Neuron (in vitro differentiated cells): ENCODE measurements at regions not wholly inside any gene's neighbourhood (a gene's known extent, or its start where the extent isn't known, plus 50 kb on each side); places are given as distances from the start of the nearest gene placed in this dataset.

ENCODE experiments used
- H2AFZ ChIP-seq: one replicate; pipeline ENCODE4 v1.6.1; 2013; ENCODE audit warnings: low read depth, mild to moderate bottlenecking, inconsistent platforms, low read length, moderate library complexity
- H3K27me3 ChIP-seq: one replicate; pipeline ENCODE4 v1.6.1; 2013; ENCODE audit warnings: low read length; ENCODE audit not compliant: insufficient read depth
- H3K36me3 ChIP-seq: one replicate; pipeline ENCODE4 v1.6.1; 2013; ENCODE audit warnings: low read length; ENCODE audit not compliant: insufficient read depth
- H3K4me1 ChIP-seq: one replicate; pipeline ENCODE4 v1.6.1; 2013; ENCODE audit warnings: low read length; ENCODE audit not compliant: insufficient read depth
- H3K4me3 ChIP-seq: 2 replicates; pipeline ENCODE4 v1.5.1; 2013; ENCODE audit warnings: mild to moderate bottlenecking, low read length, moderate library complexity
- H3K9me3 ChIP-seq: one replicate; pipeline ENCODE4 v1.6.1; 2013; ENCODE audit warnings: low read length

- no peak overlapping the region for H2AFZ ChIP-seq
- no peaks in the 10 kb centered on the region for H3K27me3 ChIP-seq
- no peak overlapping the region for H3K4me3 ChIP-seq
- no peaks in the 10 kb centered on the region for H3K36me3 ChIP-seq
- no peaks in the 10 kb centered on the region for H3K4me1 ChIP-seq
- no peaks in the 10 kb centered on the region for H3K9me3 ChIP-seq
These were observed 854.2 kb downstream of the CENPC start for GRCh38 chr4:66691101-66691500.

GRCh38 chr4:66688674-66689073 lies 856.6 kb downstream of the CENPC start:
- Histone ChIP-seq H3K4me3 (no peak overlapping the region), H3K36me3 (no peaks in the 10 kb centered on the region), H3K9me3 (no peaks in the 10 kb centered on the region), H2AFZ (no peak overlapping the region), H3K27me3 (no peaks in the 10 kb centered on the region), H3K4me1 (no peaks in the 10 kb centered on the region)

- Histone ChIP-seq H3K36me3 (no peaks in the 10 kb centered on the region), H3K27me3 (no peaks in the 10 kb centered on the region), H3K4me3 (no peak overlapping the region), H3K9me3 (no peaks in the 10 kb centered on the region), H3K4me1 (no peaks in the 10 kb centered on the region), H2AFZ (no peak overlapping the region)
These were observed 857.8 kb downstream of the CENPC start for GRCh38 chr4:66687459-66687858.

- Histone ChIP-seq H3K4me1 (no peaks in the 10 kb centered on the region), H3K4me3 (no peak overlapping the region), H3K36me3 (no peaks in the 10 kb centered on the region), H2AFZ (no peak overlapping the region), H3K9me3 (no peaks in the 10 kb centered on the region), H3K27me3 (no peaks in the 10 kb centered on the region)
These were observed 863.3 kb downstream of the CENPC start for GRCh38 chr4:66681962-66682361.

- Histone ChIP-seq H3K36me3 (no peaks in the 10 kb centered on the region), H3K4me1 (no peaks in the 10 kb centered on the region), H2AFZ (no peak overlapping the region), H3K27me3 (no peaks in the 10 kb centered on the region), H3K4me3 (no peak overlapping the region), H3K9me3 (no peaks in the 10 kb centered on the region)
These were observed 878.1 kb downstream of the CENPC start for GRCh38 chr4:66667249-66667648.

GRCh38 chr4:66662620-66663019 lies 882.7 kb downstream of the CENPC start:
- Histone ChIP-seq H3K4me3 (no peak overlapping the region), H3K27me3 (no peaks in the 10 kb centered on the region), H3K9me3 (no peaks in the 10 kb centered on the region), H3K4me1 (no peaks in the 10 kb centered on the region), H2AFZ (no peak overlapping the region), H3K36me3 (no peaks in the 10 kb centered on the region)

- Histone ChIP-seq H3K4me3 (no peak overlapping the region), H2AFZ (no peak overlapping the region)
These were observed 886.5 kb downstream of the CENPC start for GRCh38 chr4:66658809-66659208.

GRCh38 chr4:66655505-66655904 lies 889.8 kb downstream of the CENPC start:
- H3K4me1 ChIP-seq, result no peaks in the 10 kb centered on the region
- H3K36me3 ChIP-seq, result no peaks in the 10 kb centered on the region
- H2AFZ ChIP-seq, result no peak overlapping the region
- no peaks in the 10 kb centered on the region for H3K27me3 ChIP-seq
- no peak overlapping the region for H3K4me3 ChIP-seq
- H3K9me3 ChIP-seq, result no peaks in the 10 kb centered on the region

More at GRCh38 chr4:66658809-66659208, 886.5 kb downstream of the CENPC start:
- no peaks in the 10 kb centered on the region for H3K27me3 ChIP-seq
- no peaks in the 10 kb centered on the region for H3K36me3 ChIP-seq
- no peaks in the 10 kb centered on the region for H3K9me3 ChIP-seq
- H3K4me1 ChIP-seq, result no peaks in the 10 kb centered on the region

- H3K4me3 ChIP-seq, result no peak overlapping the region
- no peaks in the 10 kb centered on the region for H3K9me3 ChIP-seq
- H3K27me3 ChIP-seq, result no peaks in the 10 kb centered on the region
- H3K4me1 ChIP-seq, result no peaks in the 10 kb centered on the region
- H2AFZ ChIP-seq, result no peak overlapping the region
- no peaks in the 10 kb centered on the region for H3K36me3 ChIP-seq
These were observed 891.4 kb downstream of the CENPC start for GRCh38 chr4:66653937-66654336.

- no peaks in the 10 kb centered on the region for H3K9me3 ChIP-seq
- H3K36me3 ChIP-seq, result no peaks in the 10 kb centered on the region
- no peaks in the 10 kb centered on the region for H3K27me3 ChIP-seq
- H2AFZ ChIP-seq, result no peak overlapping the region
- no peaks in the 10 kb centered on the region for H3K4me1 ChIP-seq
- H3K4me3 ChIP-seq, result no peak overlapping the region
These were observed 896.1 kb downstream of the CENPC start for GRCh38 chr4:66649236-66649635.

- Histone ChIP-seq H3K4me1 (no peaks in the 10 kb centered on the region), H3K27me3 (no peaks in the 10 kb centered on the region), H2AFZ (no peak overlapping the region), H3K4me3 (no peak overlapping the region), H3K9me3 (no peaks in the 10 kb centered on the region), H3K36me3 (no peaks in the 10 kb centered on the region)
These were observed 897.4 kb downstream of the CENPC start for GRCh38 chr4:66647926-66648325.

- Histone ChIP-seq H3K9me3 (no peaks in the 10 kb centered on the region), H3K27me3 (no peaks in the 10 kb centered on the region), H3K4me1 (no peaks in the 10 kb centered on the region), H3K36me3 (no peaks in the 10 kb centered on the region), H2AFZ (no peak overlapping the region), H3K4me3 (no peak overlapping the region)
These were observed 897.8 kb downstream of the CENPC start for GRCh38 chr4:66647476-66647875.

- H3K4me1 ChIP-seq, result peaks cover 47% of the 10 kb centered on the region
- no peak overlapping the region for H3K4me3 ChIP-seq
These were observed 904.9 kb downstream of the CENPC start for GRCh38 chr4:66640233-66640990.

GRCh38 chr4:66639361-66639760 lies 905.9 kb downstream of the CENPC start:
- Histone ChIP-seq H3K36me3 (no peaks in the 10 kb centered on the region), H3K27me3 (no peaks in the 10 kb centered on the region), H3K4me1 (peaks cover 54% of the 10 kb centered on the region), H3K4me3 (no peak overlapping the region), H2AFZ (no peak overlapping the region), H3K9me3 (no peaks in the 10 kb centered on the region)

More at GRCh38 chr4:66640233-66640990, 904.9 kb downstream of the CENPC start:
- Histone ChIP-seq H3K27me3 (no peaks in the 10 kb centered on the region), H3K36me3 (no peaks in the 10 kb centered on the region), H3K9me3 (no peaks in the 10 kb centered on the region), H2AFZ (no peak overlapping the region)
